H1 (cell line): ENCODE measurements at regions not wholly inside any gene's neighbourhood (a gene's known extent, or its start where the extent isn't known, plus 50 kb on each side); places are given as distances from the start of the nearest gene placed in this dataset.

ENCODE experiments used
- CTCF ChIA-PET: fragments of 300-600 bp; sonication (Branson Sonifier 250); formaldehyde crosslinking; loops from one replicate; lab custom pipeline; 2021; ENCODE audit not compliant: partially characterized antibody; lab: Charles Lee
- POLR2A ChIA-PET: fragments of 300-600 bp; sonication (Branson Sonifier 250); formaldehyde crosslinking; loops from one replicate; lab custom pipeline; 2021; ENCODE audit warnings: inconsistent platforms; ENCODE audit not compliant: partially characterized antibody; lab: Charles Lee
- DNase-seq, 2 experiments: peaks; one replicate each; pipeline versions ENCODE4 v3.0.0 to v3.0.0-alpha.2; 2010 to 2022; ENCODE audit warnings: low spot score in 2 of 2, low read depth in 1 of 2, mixed read lengths in 1 of 2
- FAIRE-seq: peaks from 2 replicates; lab custom pipeline; 2011; peaks lifted over from hg19 to GRCh38; lab: Jason Lieb, UNC
- H2AFZ ChIP-seq: 2 replicates; pipeline ENCODE4 v1.8.1; 2012; ENCODE audit warnings: low read length, inconsistent platforms
- H2AK5ac ChIP-seq: 2 replicates; pipeline ENCODE4 v1.6.1; 2013; ENCODE audit warnings: low read depth, low read length
- H2BK120ac ChIP-seq: replicated peaks from 2 replicates; pipeline ENCODE3; 2013; ENCODE audit warnings: low read depth, low read length, inconsistent platforms
- H2BK12ac ChIP-seq: 2 replicates; pipeline ENCODE4 v1.6.1; 2013; ENCODE audit warnings: low read depth, low read length
- H2BK15ac ChIP-seq: 2 replicates; pipeline ENCODE4 v1.6.1; 2013; ENCODE audit warnings: low read length
- H2BK20ac ChIP-seq: 2 replicates; pipeline ENCODE4 v1.6.1; 2013; ENCODE audit warnings: low read length
- H2BK5ac ChIP-seq: 2 replicates; pipeline ENCODE4 v1.6.1; 2013; ENCODE audit warnings: low read depth, low read length
- H3K14ac ChIP-seq: 2 replicates; pipeline ENCODE4 v1.6.1; 2013; ENCODE audit warnings: inconsistent platforms; ENCODE audit not compliant: insufficient read length
- H3K18ac ChIP-seq: 2 replicates; pipeline ENCODE4 v1.6.1; 2013; ENCODE audit warnings: low read length; ENCODE audit errors: extremely low read depth
- H3K23ac ChIP-seq: 2 replicates; pipeline ENCODE4 v1.6.1; 2013; ENCODE audit warnings: inconsistent platforms; ENCODE audit not compliant: insufficient read length
- H3K23me2 ChIP-seq: 2 replicates; pipeline ENCODE4 v1.6.1; 2013; ENCODE audit warnings: low read depth, low read length
- H3K27ac ChIP-seq: 2 replicates; pipeline ENCODE4 v1.6.1; 2011; ENCODE audit warnings: low read depth, low read length, inconsistent platforms
- H3K27me3 ChIP-seq, 4 experiments: replicated peaks in 1 of 4; 1 replicate in 1 of 4; 2 replicates in 3 of 4; pipeline versions ENCODE4 v1.6.1 to v1.8.1; 2011 to 2013; ENCODE audit warnings: low read length in 3 of 4, mild to moderate bottlenecking in 3 of 4, inconsistent platforms in 2 of 4, mixed read lengths in 2 of 4, moderate library complexity in 1 of 4; ENCODE audit not compliant: control insufficient read depth in 3 of 4, insufficient read depth in 3 of 4; ENCODE audit errors: extremely low read depth in 1 of 4
- H3K36me3 ChIP-seq, 4 experiments: 2 replicates each; pipeline versions ENCODE4 v1.6.1 to v1.8.1; 2011 to 2013; ENCODE audit warnings: mild to moderate bottlenecking in 4 of 4, low read length in 3 of 4, moderate library complexity in 2 of 4, control low read depth in 1 of 4, inconsistent platforms in 1 of 4; ENCODE audit not compliant: insufficient read depth in 4 of 4, control insufficient read depth in 2 of 4
- H3K4ac ChIP-seq: replicated peaks from 2 replicates; pipeline ENCODE3; 2013; ENCODE audit warnings: low read length, low read depth, mixed read lengths, inconsistent platforms; ENCODE audit not compliant: insufficient read length
- H3K4me1 ChIP-seq, 4 experiments: replicated peaks in 1 of 4; 1 replicate in 1 of 4; 2 replicates in 3 of 4; pipeline versions ENCODE4 v1.6.1 to v1.8.1; 2011 to 2013; ENCODE audit warnings: low read length in 3 of 4, inconsistent platforms in 2 of 4, mixed read lengths in 1 of 4; ENCODE audit not compliant: insufficient read depth in 4 of 4, control insufficient read depth in 3 of 4
- H3K4me2 ChIP-seq, 2 experiments: 2 replicates each; pipeline versions ENCODE4 v1.6.1 to v1.8.1; 2011 to 2013; ENCODE audit warnings: low read depth in 2 of 2, low read length in 2 of 2, control low read depth in 1 of 2, inconsistent platforms in 1 of 2, mild to moderate bottlenecking in 1 of 2; ENCODE audit not compliant: insufficient read depth in 1 of 2
- H3K4me3 ChIP-seq, 4 experiments: fragments of 200-600, 300-600 bp in 1 of 4; sonication (generic), shearing (Covaris generic), sonication (Bioruptor Twin) in 1 of 4; 2 replicates each; pipeline versions ENCODE4 v1.5.1 to v1.8.1; 2011 to 2016; ENCODE audit warnings: low read length in 4 of 4, low read depth in 3 of 4, control low read depth in 2 of 4, inconsistent platforms in 2 of 4, mild to moderate bottlenecking in 2 of 4, mixed read lengths in 1 of 4, moderate library complexity in 1 of 4; ENCODE audit not compliant: insufficient read depth in 2 of 4; ENCODE audit errors: extremely low read depth in 1 of 4
- H3K56ac ChIP-seq: replicated peaks from 2 replicates; pipeline ENCODE3; 2013; ENCODE audit warnings: low read depth, mild to moderate bottlenecking, mixed read lengths, low read length, inconsistent platforms; ENCODE audit not compliant: insufficient read length
- H3K79me1 ChIP-seq: 2 replicates; pipeline ENCODE4 v1.6.1; 2013; ENCODE audit warnings: low read depth, low read length, control low read depth
- H3K79me2 ChIP-seq, 2 experiments: 2 replicates each; pipeline versions ENCODE4 v1.6.1 to v1.8.1; 2012 to 2013; ENCODE audit warnings: low read length in 2 of 2, mild to moderate bottlenecking in 2 of 2, inconsistent platforms in 1 of 2; ENCODE audit not compliant: insufficient read depth in 2 of 2, control insufficient read depth in 1 of 2
- H3K9ac ChIP-seq, 4 experiments: replicated peaks in 1 of 4; 1 replicate in 1 of 4; 2 replicates in 3 of 4; pipeline versions ENCODE4 v1.6.1 to v1.8.1; 2011 to 2013; ENCODE audit warnings: low read depth in 3 of 4, low read length in 3 of 4, control low read depth in 2 of 4, mild to moderate bottlenecking in 2 of 4, moderate library complexity in 2 of 4, inconsistent platforms in 1 of 4; ENCODE audit errors: extremely low read depth in 1 of 4
- H3K9me3 ChIP-seq, 2 experiments: 2 replicates each; pipeline versions ENCODE4 v1.6.1 to v1.8.1; 2012 to 2013; ENCODE audit warnings: mild to moderate bottlenecking in 2 of 2, moderate library complexity in 2 of 2, control low read depth in 1 of 2, inconsistent platforms in 1 of 2, low read depth in 1 of 2, low read length in 1 of 2, mixed read lengths in 1 of 2; ENCODE audit not compliant: insufficient read depth in 2 of 2
- H4K20me1 ChIP-seq, 2 experiments: replicated peaks in 1 of 2; 2 replicates each; pipeline versions ENCODE3 to v1.8.1; 2011 to 2013; ENCODE audit warnings: inconsistent platforms in 2 of 2, low read length in 2 of 2, mild to moderate bottlenecking in 1 of 2; ENCODE audit not compliant: insufficient read depth in 2 of 2, control insufficient read depth in 1 of 2
- H4K5ac ChIP-seq: 2 replicates; pipeline ENCODE4 v1.6.1; 2013; ENCODE audit warnings: low read length, low read depth, mixed read lengths, inconsistent platforms; ENCODE audit not compliant: insufficient read length
- H4K8ac ChIP-seq: 2 replicates; pipeline ENCODE4 v1.8.0; 2013; ENCODE audit warnings: mild to moderate bottlenecking, moderate library complexity, low read length, inconsistent platforms; ENCODE audit not compliant: insufficient read depth; ENCODE audit errors: extremely low read depth
- H4K91ac ChIP-seq: replicated peaks from 2 replicates; pipeline ENCODE3; 2013; ENCODE audit warnings: low read length, mixed read lengths, inconsistent platforms; ENCODE audit not compliant: insufficient read length
- TAF1 ChIP-seq: IDR thresholded peaks from 2 replicates; pipeline ENCODE4 v1.6.1; 2011; ENCODE audit warnings: mild to moderate bottlenecking, low read depth, low read length
- WGBS, 2 experiments: shearing (Covaris generic) in 1 of 2; methylation state at CpG; one replicate each; pipeline versions ENCODE4 v1.1.6 to v1.1.7; 2013 to 2015; ENCODE audit warnings: low lambda C conversion rate in 2 of 2, mixed read lengths in 2 of 2, inconsistent platforms in 1 of 2, low coverage in 1 of 2, missing lambda C conversion rate in 1 of 2; ENCODE audit not compliant: insufficient replicate concordance in 2 of 2, insufficient coverage in 1 of 2, insufficient read length in 1 of 2; ENCODE audit errors: extremely low coverage in 1 of 2, missing lambda C conversion rate in 1 of 2; 5-methylcytosine and 5-hydroxymethylcytosine counted together

- Histone ChIP-seq H3K79me2 (no peaks in the 10 kb centered on the region), H2BK12ac (no peak overlapping the region), H3K4ac (no peak overlapping the region), H3K23ac (no peak overlapping the region), H2AK5ac (no peak overlapping the region), H3K9me3 (peaks cover 0 to 9% of the 10 kb centered on the region in 2 experiments; a peak in 1 of 4 replicates), H3K14ac (no peak overlapping the region), H3K56ac (no peak overlapping the region), H2BK120ac (no peak overlapping the region), H3K27me3 (0 out of 7 replicates have a peak, but pooled peaks cover 0 to 2% (median 0%) of the 10 kb centered on the region in 4 experiments), H3K27ac (no peak overlapping the region), H3K79me1 (no peaks in the 10 kb centered on the region), H4K8ac (no peak overlapping the region), H4K91ac (no peak overlapping the region), H4K20me1 (no peaks in the 10 kb centered on the region), H2BK20ac (no peak overlapping the region), H4K5ac (no peak overlapping the region), H3K36me3 (no peaks in the 10 kb centered on the region), H3K9ac (no peak overlapping the region), H3K4me3 (no peak overlapping the region), H3K18ac (no peak overlapping the region), H2BK5ac (no peak overlapping the region), H3K23me2 (no peaks in the 10 kb centered on the region), H3K4me2 (no peak overlapping the region; a peak in 1 of 4 replicates), H3K4me1 (peaks cover 3 to 11% (median 6%) of the 10 kb centered on the region in 4 experiments; a peak in 4 of 7 replicates), H2AFZ (no peak overlapping the region), H2BK15ac (no peak overlapping the region)
- ChIA-PET POLR2A (no interaction called here), CTCF (interaction anchor here (0.7 to 1.5 kb wide), 4 partner anchors 8 to 305 kb away, joined by 3 to 4 read pairs (median 4); no protein-coding TSS in a partner anchor)
- DNase-seq (no peak), FAIRE-seq (no peak)
- TF ChIP-seq TAF1, result no peak
- WGBS, 2 experiments, result 80% methylated on average over 7 of the region's 7 CpGs; no CpG with 5 or more reads in 1 of the 2 experiments
Measured at GRCh38 chr22:48188231-48188721, 1425.8 kb downstream of the TBC1D22A start.
